ENCODE measurements at regions not wholly inside any gene's neighbourhood (a gene's known extent, or its start where the extent isn't known, plus 50 kb on each side); places are given as distances from the start of the nearest gene placed in this dataset.

DNA sequence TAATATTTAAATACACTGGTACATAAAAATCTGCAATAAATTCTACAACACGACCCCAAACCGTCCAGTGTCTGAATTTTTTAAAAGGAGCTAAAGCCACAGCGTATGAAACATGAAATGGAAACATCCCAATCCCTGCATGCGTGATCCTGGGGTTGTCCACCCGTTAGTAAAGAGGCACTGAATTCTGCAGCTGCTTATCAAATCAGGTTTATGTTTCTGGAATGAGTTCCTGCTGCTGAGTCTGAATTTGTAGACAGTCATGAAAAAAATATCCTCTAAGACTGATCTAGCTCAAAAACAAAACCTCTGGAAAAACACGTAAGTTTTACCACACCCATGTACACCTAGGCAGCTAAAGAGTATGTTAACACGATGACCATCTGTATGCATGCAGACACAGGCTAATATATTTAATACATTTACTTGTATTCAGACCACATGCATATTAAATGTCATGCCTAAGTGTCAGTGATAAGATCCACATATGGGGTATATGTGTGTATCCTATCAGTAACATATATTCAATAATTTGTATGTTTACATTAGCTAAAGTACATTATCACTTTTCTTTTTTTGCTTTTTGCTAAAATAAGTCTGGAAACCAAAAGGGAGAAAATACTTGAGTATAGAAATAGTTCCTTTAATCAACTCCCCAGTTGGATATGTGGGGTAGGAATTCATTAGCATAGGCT lies 420.5 kb upstream of the PSMD7 start:
- TF ChIP-seq, protein P1, sequence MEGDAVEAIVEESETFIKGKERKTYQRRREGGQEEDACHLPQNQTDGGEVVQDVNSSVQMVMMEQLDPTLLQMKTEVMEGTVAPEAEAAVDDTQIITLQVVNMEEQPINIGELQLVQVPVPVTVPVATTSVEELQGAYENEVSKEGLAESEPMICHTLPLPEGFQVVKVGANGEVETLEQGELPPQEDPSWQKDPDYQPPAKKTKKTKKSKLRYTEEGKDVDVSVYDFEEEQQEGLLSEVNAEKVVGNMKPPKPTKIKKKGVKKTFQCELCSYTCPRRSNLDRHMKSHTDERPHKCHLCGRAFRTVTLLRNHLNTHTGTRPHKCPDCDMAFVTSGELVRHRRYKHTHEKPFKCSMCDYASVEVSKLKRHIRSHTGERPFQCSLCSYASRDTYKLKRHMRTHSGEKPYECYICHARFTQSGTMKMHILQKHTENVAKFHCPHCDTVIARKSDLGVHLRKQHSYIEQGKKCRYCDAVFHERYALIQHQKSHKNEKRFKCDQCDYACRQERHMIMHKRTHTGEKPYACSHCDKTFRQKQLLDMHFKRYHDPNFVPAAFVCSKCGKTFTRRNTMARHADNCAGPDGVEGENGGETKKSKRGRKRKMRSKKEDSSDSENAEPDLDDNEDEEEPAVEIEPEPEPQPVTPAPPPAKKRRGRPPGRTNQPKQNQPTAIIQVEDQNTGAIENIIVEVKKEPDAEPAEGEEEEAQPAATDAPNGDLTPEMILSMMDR (IDR thresholded peaks at IDR 0.05; ENCODE audit: control insufficient read depth, extremely low read depth, insufficient read depth), result no peak
- H3K4me3 ChIP-seq (ENCODE audit: low read depth, low read length), result no peak overlapping the region
- no peak for DNase-seq (ENCODE audit: low read depth)

DNA sequence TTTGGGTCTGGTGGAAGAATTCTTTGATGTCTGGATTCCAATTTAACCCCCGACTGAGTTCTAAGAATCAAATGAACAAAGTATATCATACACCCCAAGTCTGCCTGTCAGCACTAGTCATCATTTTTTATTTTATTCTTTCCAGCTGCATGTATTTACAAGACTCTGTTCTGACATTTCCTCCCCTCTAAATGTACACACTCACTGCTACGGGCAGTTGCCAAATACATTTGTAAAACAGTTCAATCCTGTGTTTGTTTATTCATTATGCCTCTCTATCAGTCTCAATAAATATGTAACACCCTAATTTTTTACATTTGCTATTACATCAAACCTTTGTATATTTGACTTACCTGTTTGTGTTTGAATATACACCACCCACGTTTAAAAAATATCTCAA lies 422.3 kb upstream of the PSMD7 start:
- TF ChIP-seq, protein P1 (IDR thresholded peaks at IDR 0.05; ENCODE audit: control insufficient read depth, extremely low read depth, insufficient read depth), result no peak
- DNase-seq (ENCODE audit: low read depth), result no peak

DNA sequence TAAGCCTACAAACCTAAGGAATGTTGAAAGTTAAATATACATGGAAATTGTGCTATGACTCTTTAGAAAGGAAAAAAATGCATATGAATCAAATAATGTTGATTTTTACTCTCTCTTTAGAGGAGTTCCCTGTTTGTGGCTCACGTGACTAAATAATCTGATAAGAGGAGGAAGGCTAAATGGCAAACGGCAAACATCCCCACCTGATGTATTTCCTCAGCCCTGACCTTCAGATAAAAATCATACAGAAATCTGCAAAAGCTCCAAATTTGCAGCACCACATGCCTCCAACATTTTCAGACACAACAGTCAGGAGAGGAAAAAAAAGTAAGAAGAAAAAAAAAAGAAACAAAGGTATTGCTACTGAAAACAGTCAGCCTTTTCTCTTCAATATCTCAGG lies 423.0 kb upstream of the PSMD7 start:
- H3K4me3 ChIP-seq (ENCODE audit: low read depth, low read length), result no peak overlapping the region
- TF ChIP-seq, protein P1 (IDR thresholded peaks at IDR 0.05; ENCODE audit: control insufficient read depth, extremely low read depth, insufficient read depth), result no peak
- no peak for DNase-seq (ENCODE audit: low read depth)

More for the DNA sequence above, 422.3 kb upstream of the PSMD7 start:
- H3K4me3 ChIP-seq (ENCODE audit: low read depth, low read length), result no peak overlapping the region

DNA sequence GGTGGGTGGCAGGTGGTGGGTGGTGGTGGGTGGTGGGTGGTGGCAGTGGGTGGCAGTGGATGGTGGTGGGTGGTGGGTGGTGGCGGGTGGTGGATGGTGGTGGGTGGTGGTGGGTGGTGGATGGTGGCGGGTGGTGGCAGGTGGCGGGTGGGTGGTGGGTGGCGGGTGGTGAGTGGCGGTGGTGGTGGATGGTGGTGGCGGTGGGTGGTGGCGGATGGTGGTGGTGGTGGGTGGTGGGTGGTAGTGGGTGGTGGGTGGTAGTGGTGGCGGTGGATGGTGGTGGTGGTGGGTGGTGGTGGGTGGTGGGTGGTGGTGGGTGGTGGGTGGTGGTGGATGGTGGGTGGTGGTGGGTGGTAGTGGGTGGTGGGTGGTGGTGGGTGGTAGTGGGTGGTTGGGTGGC lies 423.8 kb upstream of the PSMD7 start:
- TF ChIP-seq, protein P1 (IDR thresholded peaks at IDR 0.05; ENCODE audit: control insufficient read depth, extremely low read depth, insufficient read depth), result no peak
- no peak for DNase-seq (ENCODE audit: low read depth)
- no peak overlapping the region for H3K4me3 ChIP-seq (ENCODE audit: low read depth, low read length)

DNA sequence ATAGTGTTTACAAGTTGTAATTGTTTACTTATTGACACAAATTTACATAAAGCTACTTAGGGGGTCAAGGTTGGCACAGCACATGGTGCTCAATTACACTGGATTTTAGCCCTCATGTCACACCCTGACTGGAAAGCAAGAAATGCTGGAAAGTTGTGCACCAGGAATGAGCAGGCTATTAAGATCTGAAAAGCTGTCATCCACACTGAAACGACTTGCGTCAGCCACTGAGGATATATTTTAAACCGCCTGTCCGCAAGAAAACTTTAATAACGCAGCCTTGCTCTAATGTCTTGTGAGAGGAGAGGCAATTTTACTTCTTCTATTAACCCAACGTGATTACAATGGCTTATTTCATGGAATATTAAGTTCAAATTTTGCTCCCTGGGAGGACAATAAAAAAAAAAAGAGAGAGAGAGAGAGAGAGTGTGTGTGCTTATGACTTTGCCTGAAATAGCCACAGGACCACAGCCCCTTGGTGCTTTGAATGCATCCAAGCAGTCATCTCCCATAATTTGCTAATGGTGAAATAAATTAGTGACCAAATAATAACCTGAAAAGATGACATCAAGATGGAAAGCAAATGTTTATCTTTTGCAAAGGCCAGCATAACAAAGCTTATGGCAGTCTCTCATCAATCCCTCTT lies 425.4 kb upstream of the PSMD7 start:
- no peak overlapping the region for H3K4me3 ChIP-seq (ENCODE audit: low read depth, low read length)
- no peak for DNase-seq (ENCODE audit: low read depth)
- TF ChIP-seq, protein P1 (IDR thresholded peaks at IDR 0.05; ENCODE audit: control insufficient read depth, extremely low read depth, insufficient read depth), result no peak

DNA sequence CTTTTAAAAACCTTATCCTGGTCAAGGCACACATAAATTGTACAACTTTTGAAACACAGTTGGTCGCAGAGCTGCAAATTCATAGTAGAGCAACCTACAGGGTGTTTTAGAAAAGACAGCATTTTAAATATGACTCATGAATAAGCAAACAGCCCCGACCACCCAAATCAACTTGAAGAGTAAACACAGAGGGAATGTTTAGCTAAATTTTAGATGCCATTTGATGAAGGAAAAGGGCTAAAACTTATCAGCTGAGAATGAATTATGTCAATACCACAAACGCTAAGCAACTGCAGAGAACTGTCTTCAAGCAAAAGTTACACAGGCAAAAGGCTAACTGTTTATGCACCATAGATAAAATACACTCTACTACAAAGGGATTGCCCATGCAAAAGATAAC lies 427.5 kb upstream of the PSMD7 start:
- no peak for DNase-seq (ENCODE audit: low read depth)
- no peak overlapping the region for H3K4me3 ChIP-seq (ENCODE audit: low read depth, low read length)
- TF ChIP-seq, protein P1 (IDR thresholded peaks at IDR 0.05; ENCODE audit: control insufficient read depth, extremely low read depth, insufficient read depth), result no peak
